ENCODE measurements at regions not wholly inside any gene's neighbourhood (a gene's known extent, or its start where the extent isn't known, plus 50 kb on each side); places are given as distances from the start of the nearest gene placed in this dataset.

DNA sequence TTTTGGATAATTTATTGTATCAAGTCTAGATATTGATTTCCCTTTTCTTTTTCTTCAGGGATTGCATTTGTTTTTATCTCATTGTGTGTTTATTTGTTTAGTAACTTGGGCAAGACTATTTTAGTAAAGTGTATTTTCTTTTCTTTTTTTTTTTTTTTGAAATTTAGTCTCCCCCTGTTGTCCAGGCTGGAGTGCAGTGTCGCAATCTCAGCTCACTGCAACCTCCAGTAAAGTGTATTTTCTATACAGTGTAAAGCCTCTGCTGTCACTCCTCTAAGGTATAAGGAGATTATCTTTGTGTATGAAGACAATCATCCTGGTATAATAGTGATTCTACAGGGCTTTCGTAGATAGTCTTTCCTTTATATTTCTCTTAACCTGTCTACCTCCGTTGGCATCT is 2546.0 kb downstream of the PCDH9 start:
- DNase-seq (no peak), ATAC-seq (no peak)
- H3K4me3 Mint-ChIP-seq, result no peak overlapping the region
- H3K27ac Mint-ChIP-seq, result no peak overlapping the region
- H3K4me1 Mint-ChIP-seq, result no peaks in the 10 kb centered on the region
- H3K27me3 Mint-ChIP-seq, result no peaks in the 10 kb centered on the region
- no peaks in the 10 kb centered on the region for H3K36me3 Mint-ChIP-seq (ENCODE audit: low read depth)
- H3K9me3 ChIP-seq (ENCODE audit: control insufficient read depth, low read length, poor library complexity, severe bottlenecking), result no peaks in the 10 kb centered on the region

- no peaks in the 10 kb centered on the region for H3K36me3 Mint-ChIP-seq (ENCODE audit: low read depth)
- H3K27me3 Mint-ChIP-seq, result no peaks in the 10 kb centered on the region
- H3K9me3 ChIP-seq (ENCODE audit: control insufficient read depth, low read length, poor library complexity, severe bottlenecking), result no peaks in the 10 kb centered on the region
- ATAC-seq (no peak), DNase-seq (no peak)
- no peak overlapping the region for H3K27ac Mint-ChIP-seq
- H3K4me3 Mint-ChIP-seq, result no peak overlapping the region
- no peaks in the 10 kb centered on the region for H3K4me1 Mint-ChIP-seq
Measured at GRCh38 chr13:64680739-64681138, 2549.4 kb downstream of the PCDH9 start.

DNA sequence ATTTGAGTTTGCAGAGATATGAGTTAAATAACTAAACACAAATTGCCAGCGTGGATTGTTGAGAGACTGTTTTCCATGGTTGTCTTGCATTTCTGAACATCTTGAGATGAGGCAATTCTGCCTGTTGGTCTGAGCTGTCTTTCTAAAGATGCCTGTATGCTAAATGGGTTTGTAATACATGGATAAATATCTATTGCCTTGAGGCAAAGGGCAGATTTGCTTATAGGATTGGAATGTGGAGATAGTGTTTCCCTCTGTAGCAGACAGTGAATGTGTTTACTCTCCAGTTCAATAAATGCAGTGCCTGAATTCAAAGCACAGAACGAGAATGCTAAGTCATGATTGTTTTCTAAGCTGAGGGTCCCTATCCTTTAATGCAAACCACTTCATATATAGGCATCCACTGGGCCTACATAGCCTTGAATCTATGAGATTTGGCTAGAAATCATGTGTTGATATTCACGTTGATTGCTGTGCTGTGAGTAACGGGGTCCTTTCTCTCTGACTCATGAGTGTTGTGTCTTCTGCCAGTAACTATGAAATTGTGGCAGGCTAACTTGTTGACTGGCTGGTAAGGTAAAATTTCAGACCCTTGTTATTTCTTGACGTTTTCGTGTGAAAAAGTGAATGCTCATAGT is 2554.8 kb downstream of the PCDH9 start:
- no peak for DNase-seq
- H3K9me3 ChIP-seq (ENCODE audit: control insufficient read depth, low read length, poor library complexity, severe bottlenecking), result no peaks in the 10 kb centered on the region
- H3K27ac Mint-ChIP-seq, result no peak overlapping the region
- H3K4me1 Mint-ChIP-seq, result no peaks in the 10 kb centered on the region
- no peaks in the 10 kb centered on the region for H3K27me3 Mint-ChIP-seq
- no peak overlapping the region for H3K4me3 Mint-ChIP-seq
- no peaks in the 10 kb centered on the region for H3K36me3 Mint-ChIP-seq (ENCODE audit: low read depth)
- no peak for ATAC-seq

DNA sequence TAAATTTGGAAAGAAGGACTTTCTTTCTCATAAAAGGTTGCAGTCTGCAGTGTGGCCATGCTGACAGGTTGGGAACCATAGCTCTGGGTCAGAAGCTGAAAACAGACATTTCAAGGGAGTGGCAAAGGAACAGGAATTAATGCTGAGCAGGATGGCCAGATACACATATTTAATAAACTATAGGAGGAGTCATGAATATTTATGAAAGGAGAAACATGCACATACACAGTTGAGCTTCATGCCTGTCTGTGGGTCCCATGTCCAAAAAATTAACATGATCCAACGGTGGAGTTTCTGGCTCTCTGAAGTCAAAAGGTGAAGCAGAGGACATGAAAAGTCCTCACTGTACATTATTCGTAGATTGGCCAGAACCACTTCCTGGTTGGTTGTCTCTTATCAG is 2556.0 kb downstream of the PCDH9 start:
- no peaks in the 10 kb centered on the region for H3K36me3 Mint-ChIP-seq (ENCODE audit: low read depth)
- DNase-seq (no peak), ATAC-seq (no peak)
- H3K27me3 Mint-ChIP-seq, result no peaks in the 10 kb centered on the region
- no peaks in the 10 kb centered on the region for H3K4me1 Mint-ChIP-seq
- H3K27ac Mint-ChIP-seq, result no peak overlapping the region
- H3K4me3 Mint-ChIP-seq, result no peak overlapping the region
- no peaks in the 10 kb centered on the region for H3K9me3 ChIP-seq (ENCODE audit: control insufficient read depth, low read length, poor library complexity, severe bottlenecking)

GRCh38 chr13:64672751-64673150 is 2557.4 kb downstream of the PCDH9 start:
- no peaks in the 10 kb centered on the region for H3K4me1 Mint-ChIP-seq
- no peak overlapping the region for H3K4me3 Mint-ChIP-seq
- H3K27me3 Mint-ChIP-seq, result no peaks in the 10 kb centered on the region
- no peaks in the 10 kb centered on the region for H3K9me3 ChIP-seq (ENCODE audit: control insufficient read depth, low read length, poor library complexity, severe bottlenecking)
- no peak for ATAC-seq
- DNase-seq, result no peak
- no peaks in the 10 kb centered on the region for H3K36me3 Mint-ChIP-seq (ENCODE audit: low read depth)
- H3K27ac Mint-ChIP-seq, result no peak overlapping the region

DNA sequence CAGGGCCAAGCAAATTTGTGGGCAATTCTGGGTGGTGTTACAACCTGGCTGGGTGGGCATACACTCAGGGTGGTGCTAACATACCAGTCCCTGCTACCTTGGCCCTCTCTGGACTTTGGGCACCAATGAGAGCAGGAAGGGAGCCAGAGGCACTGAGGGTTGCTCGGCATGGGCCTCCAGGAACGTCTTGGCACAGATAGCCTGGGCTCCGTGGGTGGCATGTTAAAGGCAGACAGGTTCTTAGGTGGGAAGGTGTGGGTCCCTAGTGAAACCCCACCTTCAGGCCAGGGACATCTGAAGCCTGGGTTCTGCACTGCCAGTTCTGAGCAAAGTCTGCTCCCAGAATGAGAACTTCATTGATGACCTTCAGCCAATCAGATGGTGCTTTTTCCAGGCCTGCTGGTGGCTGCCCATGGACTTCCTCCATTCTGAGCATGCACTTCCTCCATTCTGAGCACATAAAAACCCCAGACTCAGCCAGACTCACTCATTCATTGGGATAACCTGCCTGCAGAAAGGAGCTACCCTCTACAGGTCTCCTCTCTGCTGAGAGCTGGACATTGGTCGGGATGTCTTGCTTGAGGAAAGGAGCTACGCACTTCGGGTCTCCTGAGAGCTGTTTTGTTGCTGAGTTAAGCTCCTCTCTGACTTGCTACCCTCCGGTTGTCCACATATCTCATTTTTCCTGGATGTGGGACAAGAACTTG is 2567.1 kb downstream of the PCDH9 start:
- H3K9me3 ChIP-seq (ENCODE audit: control insufficient read depth, low read length, poor library complexity, severe bottlenecking), result peaks cover 2% of the 10 kb centered on the region
- ATAC-seq, result no peak
- Mint-ChIP-seq H3K27me3 (no peaks in the 10 kb centered on the region), H3K4me1 (no peaks in the 10 kb centered on the region), H3K36me3 (ENCODE audit: low read depth) (no peaks in the 10 kb centered on the region), H3K27ac (no peak overlapping the region), H3K4me3 (no peak overlapping the region)
- DNase-seq, result no peak

GRCh38 chr13:64648293-64648692 is 2581.8 kb downstream of the PCDH9 start:
- H3K4me3 Mint-ChIP-seq, result no peak overlapping the region
- no peaks in the 10 kb centered on the region for H3K4me1 Mint-ChIP-seq
- no peak for ATAC-seq
- H3K36me3 Mint-ChIP-seq (ENCODE audit: low read depth), result no peaks in the 10 kb centered on the region
- no peaks in the 10 kb centered on the region for H3K9me3 ChIP-seq (ENCODE audit: control insufficient read depth, low read length, poor library complexity, severe bottlenecking)
- no peaks in the 10 kb centered on the region for H3K27me3 Mint-ChIP-seq
- DNase-seq, result no peak
- no peak overlapping the region for H3K27ac Mint-ChIP-seq

DNA sequence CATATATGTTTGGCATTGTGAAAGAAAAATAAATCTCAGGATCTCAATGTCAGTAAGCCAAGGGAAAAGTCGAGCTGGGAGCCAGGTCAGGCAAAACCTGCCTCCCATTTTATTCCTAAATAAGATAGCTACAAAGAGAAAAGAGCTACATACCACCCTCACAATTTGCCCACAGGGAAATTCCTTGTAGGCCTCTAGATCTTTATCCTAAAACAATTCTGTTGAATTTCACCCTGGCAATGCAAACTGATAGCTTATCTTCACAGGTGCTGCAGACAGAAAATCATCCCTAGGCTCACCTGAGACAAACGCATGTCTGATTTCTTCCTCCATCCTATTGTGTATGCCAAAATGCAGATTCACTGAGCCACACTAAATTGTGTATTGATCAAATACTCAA is 2587.1 kb downstream of the PCDH9 start:
- H3K9me3 ChIP-seq (ENCODE audit: control insufficient read depth, low read length, poor library complexity, severe bottlenecking), result no peaks in the 10 kb centered on the region
- ATAC-seq (no peak), DNase-seq (no peak)
- H3K27ac Mint-ChIP-seq, result no peak overlapping the region
- no peaks in the 10 kb centered on the region for H3K36me3 Mint-ChIP-seq (ENCODE audit: low read depth)
- H3K4me3 Mint-ChIP-seq, result no peak overlapping the region
- H3K27me3 Mint-ChIP-seq, result no peaks in the 10 kb centered on the region
- no peaks in the 10 kb centered on the region for H3K4me1 Mint-ChIP-seq

GRCh38 chr13:64640002-64640401 is 2590.1 kb downstream of the PCDH9 start:
- no peaks in the 10 kb centered on the region for H3K27me3 Mint-ChIP-seq
- no peak overlapping the region for H3K4me3 Mint-ChIP-seq
- DNase-seq (no peak), ATAC-seq (no peak)
- no peak overlapping the region for H3K27ac Mint-ChIP-seq
- H3K9me3 ChIP-seq (ENCODE audit: control insufficient read depth, low read length, poor library complexity, severe bottlenecking), result no peaks in the 10 kb centered on the region
- H3K4me1 Mint-ChIP-seq, result no peaks in the 10 kb centered on the region
- H3K36me3 Mint-ChIP-seq (ENCODE audit: low read depth), result no peaks in the 10 kb centered on the region

- Mint-ChIP-seq H3K4me1 (no peaks in the 10 kb centered on the region), H3K27me3 (no peaks in the 10 kb centered on the region), H3K4me3 (no peak overlapping the region), H3K27ac (no peak overlapping the region), H3K36me3 (ENCODE audit: low read depth) (no peaks in the 10 kb centered on the region)
- DNase-seq (no peak), ATAC-seq (no peak)
- no peaks in the 10 kb centered on the region for H3K9me3 ChIP-seq (ENCODE audit: control insufficient read depth, low read length, poor library complexity, severe bottlenecking)
Measured at GRCh38 chr13:64639206-64639605, 2590.9 kb downstream of the PCDH9 start.

DNA sequence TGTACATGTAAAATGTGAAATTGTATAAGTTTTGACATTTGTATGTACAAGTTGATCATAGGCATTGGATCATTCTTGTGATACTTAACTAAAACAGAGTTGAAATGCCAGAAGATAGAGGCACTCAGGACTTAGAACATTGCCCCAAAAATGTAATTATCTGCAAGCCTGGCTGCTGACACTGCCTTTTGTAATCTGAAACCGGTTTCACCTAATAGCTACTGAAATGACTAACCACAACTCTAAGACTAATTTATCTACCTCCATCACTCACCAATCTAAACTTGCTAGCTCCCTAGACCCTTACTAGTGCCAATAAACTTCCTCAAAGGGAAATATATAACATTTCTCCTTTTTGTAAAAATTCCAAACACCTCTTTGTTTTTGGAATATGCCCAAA is 2596.2 kb downstream of the PCDH9 start:
- no peaks in the 10 kb centered on the region for H3K36me3 Mint-ChIP-seq (ENCODE audit: low read depth)
- H3K27ac Mint-ChIP-seq, result no peak overlapping the region
- H3K4me3 Mint-ChIP-seq, result no peak overlapping the region
- ATAC-seq, result no peak
- DNase-seq, result no peak
- no peaks in the 10 kb centered on the region for H3K27me3 Mint-ChIP-seq
- H3K4me1 Mint-ChIP-seq, result no peaks in the 10 kb centered on the region
- H3K9me3 ChIP-seq (ENCODE audit: control insufficient read depth, low read length, poor library complexity, severe bottlenecking), result no peaks in the 10 kb centered on the region

DNA sequence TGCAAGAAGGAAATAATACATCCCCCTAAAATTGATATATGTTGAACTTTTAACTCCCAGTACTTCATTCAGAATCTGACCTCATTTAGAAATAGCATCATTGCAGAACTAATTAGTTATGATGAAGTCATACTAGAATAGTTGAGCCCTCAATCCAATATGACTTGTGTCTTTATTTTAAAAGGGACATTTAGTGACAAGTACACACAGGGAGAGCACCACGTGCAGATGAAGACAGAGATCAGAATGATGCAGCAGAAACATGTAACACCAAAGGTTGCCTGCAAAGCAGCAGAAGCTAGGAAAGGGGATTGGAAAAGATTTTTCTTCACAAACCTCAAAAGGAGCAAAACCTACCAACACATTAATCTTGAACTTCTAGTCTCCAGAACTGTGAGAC is 2602.5 kb downstream of the PCDH9 start:
- no peaks in the 10 kb centered on the region for H3K36me3 Mint-ChIP-seq (ENCODE audit: low read depth)
- ATAC-seq, result no peak

GRCh38 chr13:64626105-64626504 is 2604.0 kb downstream of the PCDH9 start:
- no peak overlapping the region for H3K27ac Mint-ChIP-seq
- ATAC-seq (no peak), DNase-seq (no peak)
- no peak overlapping the region for H3K4me3 Mint-ChIP-seq
- no peaks in the 10 kb centered on the region for H3K36me3 Mint-ChIP-seq (ENCODE audit: low read depth)
- no peaks in the 10 kb centered on the region for H3K27me3 Mint-ChIP-seq
- H3K9me3 ChIP-seq (ENCODE audit: control insufficient read depth, low read length, poor library complexity, severe bottlenecking), result no peaks in the 10 kb centered on the region
- H3K4me1 Mint-ChIP-seq, result no peaks in the 10 kb centered on the region

More for the DNA sequence above, 2602.5 kb downstream of the PCDH9 start:
- H3K9me3 ChIP-seq (ENCODE audit: control insufficient read depth, low read length, poor library complexity, severe bottlenecking), result no peaks in the 10 kb centered on the region
- no peak overlapping the region for H3K27ac Mint-ChIP-seq
- no peaks in the 10 kb centered on the region for H3K4me1 Mint-ChIP-seq
- no peak for DNase-seq
- no peak overlapping the region for H3K4me3 Mint-ChIP-seq
- no peaks in the 10 kb centered on the region for H3K27me3 Mint-ChIP-seq

GRCh38 chr13:64617231-64617630 is 2612.9 kb downstream of the PCDH9 start:
- no peaks in the 10 kb centered on the region for H3K4me1 Mint-ChIP-seq
- no peak overlapping the region for H3K27ac Mint-ChIP-seq
- no peaks in the 10 kb centered on the region for H3K36me3 Mint-ChIP-seq (ENCODE audit: low read depth)
- H3K4me3 Mint-ChIP-seq, result no peak overlapping the region
- ATAC-seq (no peak), DNase-seq (no peak)
- no peaks in the 10 kb centered on the region for H3K27me3 Mint-ChIP-seq
- no peaks in the 10 kb centered on the region for H3K9me3 ChIP-seq (ENCODE audit: control insufficient read depth, low read length, poor library complexity, severe bottlenecking)

Data from T-helper 17 cell (primary cell).